GM23338 (cell line): ENCODE measurements at regions not wholly inside any gene's neighbourhood (a gene's known extent, or its start where the extent isn't known, plus 50 kb on each side); places are given as distances from the start of the nearest gene placed in this dataset.

Source experiments
- CREB1 ChIP-seq: fragments of 250-450 bp; sonication (Bioruptor Pico); IDR thresholded peaks from 2 replicates; pipeline ENCODE4 v1.5.0; 2020; ENCODE audit warnings: low read depth, mild to moderate bottlenecking, moderate library complexity
- CTCF ChIP-seq, 2 experiments: fragments of 200-600 bp in 1 of 2; sonication (generic) in 1 of 2; conservative IDR thresholded peaks; 2 replicates each; pipeline versions ENCODE4 v1.5.1 to v1.6.1; 2016 to 2017; ENCODE audit warnings: antibody characterized with exemption in 2 of 2, low read depth in 2 of 2, mild to moderate bottlenecking in 2 of 2, moderate library complexity in 1 of 2
- ETS1 ChIP-seq: IDR thresholded peaks from 2 replicates; pipeline ENCODE4 v1.6.1; 2016; ENCODE audit warnings: antibody characterized with exemption
- EZH2 ChIP-seq: fragments of 200-600 bp; sonication (generic); IDR thresholded peaks from one replicate; pipeline ENCODE4 v1.8.0; 2017; ENCODE audit warnings: antibody characterized with exemption, mild to moderate bottlenecking, low read depth; ENCODE audit not compliant: unreplicated experiment
- EZH2phosphoT487 ChIP-seq: fragments of 200-600 bp; sonication (generic); IDR thresholded peaks from one replicate; pipeline ENCODE4 v1.8.1; 2018; ENCODE audit warnings: antibody characterized with exemption; ENCODE audit not compliant: unreplicated experiment
- JUNB ChIP-seq: IDR thresholded peaks from one replicate; pipeline ENCODE4 v1.6.1; 2016; ENCODE audit warnings: antibody characterized with exemption; ENCODE audit not compliant: unreplicated experiment
- NANOG ChIP-seq: IDR thresholded peaks from 2 replicates; pipeline ENCODE4 v1.6.1; 2016; ENCODE audit warnings: antibody characterized with exemption, borderline replicate concordance
- POLR2AphosphoS5 ChIP-seq: IDR thresholded peaks from 2 replicates; pipeline ENCODE4 v1.6.1; 2016; ENCODE audit warnings: antibody characterized with exemption, low read depth
- REST ChIP-seq: IDR thresholded peaks from one replicate; pipeline ENCODE4 v1.6.1; 2018; ENCODE audit warnings: antibody characterized with exemption; ENCODE audit not compliant: unreplicated experiment
- STAT1 ChIP-seq: IDR thresholded peaks from one replicate; pipeline ENCODE4 v1.6.1; 2016; ENCODE audit warnings: antibody characterized with exemption; ENCODE audit not compliant: unreplicated experiment
- ZNF114 ChIP-seq: fragments of 250-450 bp; sonication (Bioruptor Pico); IDR thresholded peaks from 2 replicates; pipeline ENCODE4 v1.5.0; 2020; ENCODE audit warnings: mild to moderate bottlenecking, moderate library complexity
- ZNF331 ChIP-seq: fragments of 250-450 bp; sonication (Bioruptor Pico); IDR thresholded peaks from 2 replicates; pipeline ENCODE4 v1.5.0; 2020; ENCODE audit warnings: low read depth, mild to moderate bottlenecking, moderate library complexity
- ZNF462 ChIP-seq: fragments of 250-450 bp; sonication (Bioruptor Pico); IDR thresholded peaks from 2 replicates; pipeline ENCODE4 v1.5.0; 2020; ENCODE audit warnings: mild to moderate bottlenecking, moderate library complexity

- no peak for TF ChIP-seq CTCF (conservative IDR thresholded peaks at IDR 0.05; ENCODE audit: low read depth in 2 of 2)
- TF ChIP-seq JUNB = no peak
- no peak for TF ChIP-seq REST
- TF ChIP-seq CREB1 = no peak
- no peak for TF ChIP-seq EZH2
- no peak for TF ChIP-seq POLR2AphosphoS5
- no peak for TF ChIP-seq ZNF114 (CRISPR knock-in tag)
- TF ChIP-seq EZH2phosphoT487 = no peak
- TF ChIP-seq ETS1 = no peak
- no peak for TF ChIP-seq ZNF331 (CRISPR knock-in tag)
- no peak for TF ChIP-seq NANOG
- TF ChIP-seq STAT1 = no peak
- TF ChIP-seq ZNF462 (CRISPR knock-in tag) = no peak
These were observed 109.0 kb upstream of the TBL1XR1 start for GRCh38 chr3:177306252-177306651.
